GM06990 (cell line): ENCODE measurements at regions not wholly inside any gene's neighbourhood (a gene's known extent, or its start where the extent isn't known, plus 50 kb on each side); places are given as distances from the start of the nearest gene placed in this dataset.

Experiments
- DNase-seq: peaks from one replicate; pipeline ENCODE4 v3.0.0-alpha.2; 2011; ENCODE audit not compliant: insufficient read length; ENCODE audit errors: extremely low read depth
- H3K27me3 ChIP-seq: replicated peaks from 2 replicates; pipeline ENCODE4 v1.6.0; 2011; ENCODE audit warnings: low read length; ENCODE audit not compliant: control insufficient read depth, insufficient read depth
- H3K36me3 ChIP-seq: 2 replicates; pipeline ENCODE4 v1.5.1; 2011; ENCODE audit warnings: low read length; ENCODE audit not compliant: control insufficient read depth, insufficient read depth
- H3K4me3 ChIP-seq: replicated peaks from 2 replicates; pipeline ENCODE4 v1.5.1; 2011; ENCODE audit warnings: low read depth, mild to moderate bottlenecking, control low read depth, low read length
- TF ChIP-seq, protein P1 (sequence below): IDR thresholded peaks from 2 replicates; pipeline ENCODE4 v1.5.1; 2011; ENCODE audit warnings: low read length, control low read depth, mild to moderate bottlenecking, inconsistent platforms; ENCODE audit not compliant: insufficient read depth, poor library complexity, severe bottlenecking

DNA sequence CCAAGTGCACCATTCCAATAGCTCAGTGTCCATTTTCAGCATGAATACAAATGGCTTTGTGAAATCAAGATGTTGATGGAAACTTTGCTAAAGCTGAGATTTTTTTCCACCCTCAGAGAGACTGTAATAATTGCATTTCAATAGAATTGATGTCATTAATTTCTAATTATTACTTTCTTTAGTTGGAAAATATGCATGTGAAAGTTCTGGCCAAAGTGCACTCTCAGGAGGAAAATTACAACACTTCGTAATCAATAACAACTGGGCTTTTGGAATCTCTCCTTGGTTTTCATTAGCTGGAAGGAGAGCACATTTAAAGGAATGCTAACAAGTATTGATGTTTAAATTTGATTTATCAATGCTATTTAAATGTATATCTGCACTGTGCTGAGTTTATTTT is 529.5 kb upstream of the CDH8 start:
- Histone ChIP-seq H3K27me3 (no peaks in the 10 kb centered on the region), H3K36me3 (no peaks in the 10 kb centered on the region), H3K4me3 (no peak overlapping the region)
- TF ChIP-seq, protein P1, sequence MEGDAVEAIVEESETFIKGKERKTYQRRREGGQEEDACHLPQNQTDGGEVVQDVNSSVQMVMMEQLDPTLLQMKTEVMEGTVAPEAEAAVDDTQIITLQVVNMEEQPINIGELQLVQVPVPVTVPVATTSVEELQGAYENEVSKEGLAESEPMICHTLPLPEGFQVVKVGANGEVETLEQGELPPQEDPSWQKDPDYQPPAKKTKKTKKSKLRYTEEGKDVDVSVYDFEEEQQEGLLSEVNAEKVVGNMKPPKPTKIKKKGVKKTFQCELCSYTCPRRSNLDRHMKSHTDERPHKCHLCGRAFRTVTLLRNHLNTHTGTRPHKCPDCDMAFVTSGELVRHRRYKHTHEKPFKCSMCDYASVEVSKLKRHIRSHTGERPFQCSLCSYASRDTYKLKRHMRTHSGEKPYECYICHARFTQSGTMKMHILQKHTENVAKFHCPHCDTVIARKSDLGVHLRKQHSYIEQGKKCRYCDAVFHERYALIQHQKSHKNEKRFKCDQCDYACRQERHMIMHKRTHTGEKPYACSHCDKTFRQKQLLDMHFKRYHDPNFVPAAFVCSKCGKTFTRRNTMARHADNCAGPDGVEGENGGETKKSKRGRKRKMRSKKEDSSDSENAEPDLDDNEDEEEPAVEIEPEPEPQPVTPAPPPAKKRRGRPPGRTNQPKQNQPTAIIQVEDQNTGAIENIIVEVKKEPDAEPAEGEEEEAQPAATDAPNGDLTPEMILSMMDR, result no peak
- DNase-seq, result no peak

DNA sequence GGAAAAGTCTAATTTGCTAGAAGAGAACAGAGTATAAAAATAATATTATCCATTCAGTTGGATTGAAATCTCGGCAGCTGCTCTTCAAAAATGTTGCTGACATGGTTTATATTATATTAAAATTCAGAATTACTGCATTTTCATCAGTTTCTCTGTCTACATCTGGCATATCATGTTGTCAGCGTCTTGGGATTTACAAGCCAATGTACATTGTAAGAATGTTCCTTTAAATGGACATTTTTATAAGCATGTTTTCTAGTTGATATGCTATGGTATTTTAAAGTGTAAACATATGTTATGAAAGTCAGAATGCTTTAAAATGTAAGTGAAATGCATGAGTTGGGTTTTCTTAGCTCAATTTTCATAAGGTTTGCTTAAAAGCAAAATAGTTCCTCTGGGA is 528.1 kb upstream of the CDH8 start:
- DNase-seq, result no peak
- TF ChIP-seq, protein P1, result no peak
- H3K36me3 ChIP-seq, result no peaks in the 10 kb centered on the region
- H3K27me3 ChIP-seq, result no peaks in the 10 kb centered on the region
- H3K4me3 ChIP-seq, result no peak overlapping the region

DNA sequence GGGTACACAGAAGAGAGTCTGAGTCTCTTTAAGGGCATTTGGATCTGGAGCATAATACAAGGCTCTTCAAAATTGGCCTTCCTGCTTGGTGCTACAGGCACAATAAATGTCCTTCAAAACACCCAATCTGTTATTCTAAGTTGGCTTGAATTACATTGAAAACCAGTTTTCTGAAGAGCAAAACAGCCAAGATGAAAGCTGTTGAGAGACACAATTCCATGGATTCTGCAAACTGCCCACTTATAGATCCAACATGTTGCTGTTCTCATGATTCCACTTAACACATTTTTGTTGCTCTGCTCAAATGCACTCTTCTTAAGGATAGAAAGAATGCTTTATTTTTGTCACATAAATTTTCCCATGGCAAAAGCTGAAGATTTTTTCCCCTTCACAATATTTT is 525.9 kb upstream of the CDH8 start:
- no peaks in the 10 kb centered on the region for H3K27me3 ChIP-seq
- no peaks in the 10 kb centered on the region for H3K36me3 ChIP-seq
- TF ChIP-seq, protein P1, result no peak
- DNase-seq, result no peak
- H3K4me3 ChIP-seq, result no peak overlapping the region

DNA sequence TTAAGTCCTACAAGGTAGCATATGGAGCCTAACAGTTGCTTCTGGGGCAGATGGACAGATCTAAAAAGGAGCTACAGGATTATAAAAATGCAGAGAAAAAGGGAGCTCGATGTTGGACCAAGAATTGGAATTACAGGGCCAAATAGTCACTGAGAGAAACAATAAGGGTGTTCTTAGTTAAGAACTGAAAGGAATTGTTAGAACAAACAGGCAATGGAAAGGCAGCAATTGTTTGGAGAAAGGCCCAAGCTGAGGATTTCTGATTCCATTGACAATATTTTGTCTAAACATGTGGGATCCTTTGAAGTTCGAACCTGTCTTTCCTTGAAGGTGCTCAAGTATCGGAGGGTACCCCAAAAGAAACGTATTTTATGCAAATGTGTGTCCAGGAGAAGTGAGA is 513.6 kb upstream of the CDH8 start:
- H3K36me3 ChIP-seq, result no peaks in the 10 kb centered on the region
- H3K27me3 ChIP-seq, result no peaks in the 10 kb centered on the region
- TF ChIP-seq, protein P1, result no peak
- H3K4me3 ChIP-seq, result no peak overlapping the region
- DNase-seq, result no peak

DNA sequence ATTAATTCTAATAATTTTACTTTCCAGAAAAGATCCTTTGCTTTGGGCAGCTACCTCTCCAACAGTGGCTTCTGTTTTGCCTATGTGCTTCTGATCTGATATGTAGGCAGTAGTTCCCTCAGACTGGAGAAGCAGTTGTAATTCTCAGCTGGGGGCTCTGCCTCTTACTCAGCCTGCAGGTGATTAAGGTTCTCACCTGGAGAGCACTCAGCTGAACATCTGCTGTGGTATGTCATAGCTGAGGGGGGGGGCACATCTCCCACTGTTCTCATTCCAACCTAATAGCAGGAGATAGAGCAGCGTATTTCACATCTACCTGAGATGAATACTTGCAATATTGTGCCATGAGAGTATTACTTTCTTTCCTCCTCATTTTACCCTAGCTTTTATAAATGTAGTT is 511.9 kb upstream of the CDH8 start:
- Histone ChIP-seq H3K4me3 (no peak overlapping the region), H3K27me3 (no peaks in the 10 kb centered on the region), H3K36me3 (no peaks in the 10 kb centered on the region)
- TF ChIP-seq, protein P1, result no peak
- DNase-seq, result no peak

DNA sequence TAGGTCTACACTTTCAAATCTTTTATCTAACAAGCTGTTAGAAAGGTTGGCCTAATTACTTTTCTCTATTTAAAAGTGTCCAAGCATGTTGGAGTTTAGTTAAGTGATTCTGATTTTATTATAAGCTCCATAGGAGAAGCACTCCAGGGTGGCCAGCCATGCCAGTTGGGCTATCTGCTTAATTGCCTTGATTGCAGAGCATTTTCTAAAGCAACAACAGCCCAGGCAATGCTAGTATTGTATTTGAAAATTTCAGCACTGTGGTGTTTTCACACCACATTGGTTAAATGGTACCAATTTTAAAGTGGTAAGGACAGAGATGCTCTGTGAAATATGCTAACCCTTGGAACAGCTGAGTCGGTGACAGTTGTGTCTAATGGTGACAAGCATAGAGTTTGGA is 510.5 kb upstream of the CDH8 start:
- TF ChIP-seq, protein P1, result no peak
- H3K4me3 ChIP-seq, result no peak overlapping the region
- H3K27me3 ChIP-seq, result no peaks in the 10 kb centered on the region
- no peaks in the 10 kb centered on the region for H3K36me3 ChIP-seq
- no peak for DNase-seq
